H1 (cell line): ENCODE measurements at regions not wholly inside any gene's neighbourhood (a gene's known extent, or its start where the extent isn't known, plus 50 kb on each side); places are given as distances from the start of the nearest gene placed in this dataset.

ENCODE experiments used
- CTCF ChIA-PET: fragments of 300-600 bp; sonication (Branson Sonifier 250); formaldehyde crosslinking; loops from one replicate; lab custom pipeline; 2021; ENCODE audit not compliant: partially characterized antibody; lab: Charles Lee
- POLR2A ChIA-PET: fragments of 300-600 bp; sonication (Branson Sonifier 250); formaldehyde crosslinking; loops from one replicate; lab custom pipeline; 2021; ENCODE audit warnings: inconsistent platforms; ENCODE audit not compliant: partially characterized antibody; lab: Charles Lee
- DNase-seq, 2 experiments: peaks; one replicate each; pipeline versions ENCODE4 v3.0.0 to v3.0.0-alpha.2; 2010 to 2022; ENCODE audit warnings: low spot score in 2 of 2, low read depth in 1 of 2, mixed read lengths in 1 of 2
- FAIRE-seq: peaks from 2 replicates; lab custom pipeline; 2011; peaks lifted over from hg19 to GRCh38; lab: Jason Lieb, UNC
- H2AFZ ChIP-seq: 2 replicates; pipeline ENCODE4 v1.8.1; 2012; ENCODE audit warnings: low read length, inconsistent platforms
- H2AK5ac ChIP-seq: 2 replicates; pipeline ENCODE4 v1.6.1; 2013; ENCODE audit warnings: low read depth, low read length
- H2BK120ac ChIP-seq: replicated peaks from 2 replicates; pipeline ENCODE3; 2013; ENCODE audit warnings: low read depth, low read length, inconsistent platforms
- H2BK12ac ChIP-seq: 2 replicates; pipeline ENCODE4 v1.6.1; 2013; ENCODE audit warnings: low read depth, low read length
- H2BK15ac ChIP-seq: 2 replicates; pipeline ENCODE4 v1.6.1; 2013; ENCODE audit warnings: low read length
- H2BK20ac ChIP-seq: 2 replicates; pipeline ENCODE4 v1.6.1; 2013; ENCODE audit warnings: low read length
- H2BK5ac ChIP-seq: 2 replicates; pipeline ENCODE4 v1.6.1; 2013; ENCODE audit warnings: low read depth, low read length
- H3K14ac ChIP-seq: 2 replicates; pipeline ENCODE4 v1.6.1; 2013; ENCODE audit warnings: inconsistent platforms; ENCODE audit not compliant: insufficient read length
- H3K18ac ChIP-seq: 2 replicates; pipeline ENCODE4 v1.6.1; 2013; ENCODE audit warnings: low read length; ENCODE audit errors: extremely low read depth
- H3K23ac ChIP-seq: 2 replicates; pipeline ENCODE4 v1.6.1; 2013; ENCODE audit warnings: inconsistent platforms; ENCODE audit not compliant: insufficient read length
- H3K23me2 ChIP-seq: 2 replicates; pipeline ENCODE4 v1.6.1; 2013; ENCODE audit warnings: low read depth, low read length
- H3K27ac ChIP-seq: 2 replicates; pipeline ENCODE4 v1.6.1; 2011; ENCODE audit warnings: low read depth, low read length, inconsistent platforms
- H3K27me3 ChIP-seq, 4 experiments: replicated peaks in 1 of 4; 1 replicate in 1 of 4; 2 replicates in 3 of 4; pipeline versions ENCODE4 v1.6.1 to v1.8.1; 2011 to 2013; ENCODE audit warnings: low read length in 3 of 4, mild to moderate bottlenecking in 3 of 4, inconsistent platforms in 2 of 4, mixed read lengths in 2 of 4, moderate library complexity in 1 of 4; ENCODE audit not compliant: control insufficient read depth in 3 of 4, insufficient read depth in 3 of 4; ENCODE audit errors: extremely low read depth in 1 of 4
- H3K36me3 ChIP-seq, 4 experiments: 2 replicates each; pipeline versions ENCODE4 v1.6.1 to v1.8.1; 2011 to 2013; ENCODE audit warnings: mild to moderate bottlenecking in 4 of 4, low read length in 3 of 4, moderate library complexity in 2 of 4, control low read depth in 1 of 4, inconsistent platforms in 1 of 4; ENCODE audit not compliant: insufficient read depth in 4 of 4, control insufficient read depth in 2 of 4
- H3K4ac ChIP-seq: replicated peaks from 2 replicates; pipeline ENCODE3; 2013; ENCODE audit warnings: low read length, low read depth, mixed read lengths, inconsistent platforms; ENCODE audit not compliant: insufficient read length
- H3K4me1 ChIP-seq, 4 experiments: replicated peaks in 1 of 4; 1 replicate in 1 of 4; 2 replicates in 3 of 4; pipeline versions ENCODE4 v1.6.1 to v1.8.1; 2011 to 2013; ENCODE audit warnings: low read length in 3 of 4, inconsistent platforms in 2 of 4, mixed read lengths in 1 of 4; ENCODE audit not compliant: insufficient read depth in 4 of 4, control insufficient read depth in 3 of 4
- H3K4me2 ChIP-seq, 2 experiments: 2 replicates each; pipeline versions ENCODE4 v1.6.1 to v1.8.1; 2011 to 2013; ENCODE audit warnings: low read depth in 2 of 2, low read length in 2 of 2, control low read depth in 1 of 2, inconsistent platforms in 1 of 2, mild to moderate bottlenecking in 1 of 2; ENCODE audit not compliant: insufficient read depth in 1 of 2
- H3K4me3 ChIP-seq, 4 experiments: fragments of 200-600, 300-600 bp in 1 of 4; sonication (generic), shearing (Covaris generic), sonication (Bioruptor Twin) in 1 of 4; 2 replicates each; pipeline versions ENCODE4 v1.5.1 to v1.8.1; 2011 to 2016; ENCODE audit warnings: low read length in 4 of 4, low read depth in 3 of 4, control low read depth in 2 of 4, inconsistent platforms in 2 of 4, mild to moderate bottlenecking in 2 of 4, mixed read lengths in 1 of 4, moderate library complexity in 1 of 4; ENCODE audit not compliant: insufficient read depth in 2 of 4; ENCODE audit errors: extremely low read depth in 1 of 4
- H3K56ac ChIP-seq: replicated peaks from 2 replicates; pipeline ENCODE3; 2013; ENCODE audit warnings: low read depth, mild to moderate bottlenecking, mixed read lengths, low read length, inconsistent platforms; ENCODE audit not compliant: insufficient read length
- H3K79me1 ChIP-seq: 2 replicates; pipeline ENCODE4 v1.6.1; 2013; ENCODE audit warnings: low read depth, low read length, control low read depth
- H3K79me2 ChIP-seq, 2 experiments: 2 replicates each; pipeline versions ENCODE4 v1.6.1 to v1.8.1; 2012 to 2013; ENCODE audit warnings: low read length in 2 of 2, mild to moderate bottlenecking in 2 of 2, inconsistent platforms in 1 of 2; ENCODE audit not compliant: insufficient read depth in 2 of 2, control insufficient read depth in 1 of 2
- H3K9ac ChIP-seq, 4 experiments: replicated peaks in 1 of 4; 1 replicate in 1 of 4; 2 replicates in 3 of 4; pipeline versions ENCODE4 v1.6.1 to v1.8.1; 2011 to 2013; ENCODE audit warnings: low read depth in 3 of 4, low read length in 3 of 4, control low read depth in 2 of 4, mild to moderate bottlenecking in 2 of 4, moderate library complexity in 2 of 4, inconsistent platforms in 1 of 4; ENCODE audit errors: extremely low read depth in 1 of 4
- H3K9me3 ChIP-seq, 2 experiments: 2 replicates each; pipeline versions ENCODE4 v1.6.1 to v1.8.1; 2012 to 2013; ENCODE audit warnings: mild to moderate bottlenecking in 2 of 2, moderate library complexity in 2 of 2, control low read depth in 1 of 2, inconsistent platforms in 1 of 2, low read depth in 1 of 2, low read length in 1 of 2, mixed read lengths in 1 of 2; ENCODE audit not compliant: insufficient read depth in 2 of 2
- H4K20me1 ChIP-seq, 2 experiments: replicated peaks in 1 of 2; 2 replicates each; pipeline versions ENCODE3 to v1.8.1; 2011 to 2013; ENCODE audit warnings: inconsistent platforms in 2 of 2, low read length in 2 of 2, mild to moderate bottlenecking in 1 of 2; ENCODE audit not compliant: insufficient read depth in 2 of 2, control insufficient read depth in 1 of 2
- H4K5ac ChIP-seq: 2 replicates; pipeline ENCODE4 v1.6.1; 2013; ENCODE audit warnings: low read length, low read depth, mixed read lengths, inconsistent platforms; ENCODE audit not compliant: insufficient read length
- H4K8ac ChIP-seq: 2 replicates; pipeline ENCODE4 v1.8.0; 2013; ENCODE audit warnings: mild to moderate bottlenecking, moderate library complexity, low read length, inconsistent platforms; ENCODE audit not compliant: insufficient read depth; ENCODE audit errors: extremely low read depth
- H4K91ac ChIP-seq: replicated peaks from 2 replicates; pipeline ENCODE3; 2013; ENCODE audit warnings: low read length, mixed read lengths, inconsistent platforms; ENCODE audit not compliant: insufficient read length
- CBX5 ChIP-seq: fragments of 300-800, 300-1000 bp; sonication (generic); IDR thresholded peaks from 2 replicates; pipeline ENCODE4 v1.7.1; 2016; ENCODE audit warnings: antibody characterized with exemption, low read length, low read depth
- CBX8 ChIP-seq: fragments of 300-800, 300-1000 bp; sonication (generic); IDR thresholded peaks from 2 replicates; pipeline ENCODE4 v1.7.1; 2016; ENCODE audit warnings: low read depth, low read length, borderline replicate concordance
- CEBPB ChIP-seq: IDR thresholded peaks from 2 replicates; pipeline ENCODE4 v1.6.1; 2012; ENCODE audit warnings: low read depth, low read length
- CREB1 ChIP-seq: IDR thresholded peaks from 2 replicates; pipeline ENCODE4 v1.6.1; 2012; ENCODE audit warnings: inconsistent platforms
- FOSL1 ChIP-seq: IDR thresholded peaks from 2 replicates; pipeline ENCODE4 v1.6.1; 2011; ENCODE audit warnings: mild to moderate bottlenecking, low read depth, low read length, moderate library complexity; ENCODE audit not compliant: insufficient read depth
- GTF2F1 ChIP-seq: IDR thresholded peaks from 2 replicates; pipeline ENCODE4 v1.6.1; 2012; ENCODE audit warnings: low read depth, low read length, improper control_type of control experiment, borderline replicate concordance
- HDAC2 ChIP-seq, 2 experiments: fragments of 300-600 bp in 1 of 2; sonication (generic) in 1 of 2; IDR thresholded peaks; 2 replicates each; pipeline ENCODE4 v1.6.1; 2011 to 2012; ENCODE audit warnings: low read depth in 2 of 2, low read length in 2 of 2, mild to moderate bottlenecking in 2 of 2, moderate library complexity in 2 of 2, borderline replicate concordance in 1 of 2, inconsistent platforms in 1 of 2
- RBBP5 ChIP-seq: IDR thresholded peaks from 2 replicates; pipeline ENCODE4 v1.7.1; 2012; ENCODE audit warnings: low read depth, mild to moderate bottlenecking, inconsistent platforms, low read length, moderate library complexity, borderline replicate concordance
- SP1 ChIP-seq: IDR thresholded peaks from 2 replicates; pipeline ENCODE4 v1.6.1; 2011; ENCODE audit warnings: low read depth, low read length
- TAF1 ChIP-seq: IDR thresholded peaks from 2 replicates; pipeline ENCODE4 v1.6.1; 2011; ENCODE audit warnings: mild to moderate bottlenecking, low read depth, low read length
- TBP ChIP-seq: IDR thresholded peaks from 2 replicates; pipeline ENCODE4 v1.6.1; 2011; ENCODE audit warnings: low read depth, low read length, improper control_type of control experiment
- TEAD4 ChIP-seq: IDR thresholded peaks from 2 replicates; pipeline ENCODE4 v1.6.1; 2012; ENCODE audit warnings: low read depth, low read length, inconsistent platforms, mixed read lengths
- ZNF274 ChIP-seq: IDR thresholded peaks from 2 replicates; pipeline ENCODE4 v1.7.0; 2012; ENCODE audit warnings: low read length, borderline replicate concordance; ENCODE audit errors: extremely low read depth
- WGBS, 2 experiments: shearing (Covaris generic) in 1 of 2; methylation state at CpG; one replicate each; pipeline versions ENCODE4 v1.1.6 to v1.1.7; 2013 to 2015; ENCODE audit warnings: low lambda C conversion rate in 2 of 2, mixed read lengths in 2 of 2, inconsistent platforms in 1 of 2, low coverage in 1 of 2, missing lambda C conversion rate in 1 of 2; ENCODE audit not compliant: insufficient replicate concordance in 2 of 2, insufficient coverage in 1 of 2, insufficient read length in 1 of 2; ENCODE audit errors: extremely low coverage in 1 of 2, missing lambda C conversion rate in 1 of 2; 5-methylcytosine and 5-hydroxymethylcytosine counted together
- TF ChIP-seq, protein P1 (sequence below): IDR thresholded peaks from 2 replicates; pipeline ENCODE4 v1.6.1; 2012; ENCODE audit warnings: inconsistent platforms

DNA sequence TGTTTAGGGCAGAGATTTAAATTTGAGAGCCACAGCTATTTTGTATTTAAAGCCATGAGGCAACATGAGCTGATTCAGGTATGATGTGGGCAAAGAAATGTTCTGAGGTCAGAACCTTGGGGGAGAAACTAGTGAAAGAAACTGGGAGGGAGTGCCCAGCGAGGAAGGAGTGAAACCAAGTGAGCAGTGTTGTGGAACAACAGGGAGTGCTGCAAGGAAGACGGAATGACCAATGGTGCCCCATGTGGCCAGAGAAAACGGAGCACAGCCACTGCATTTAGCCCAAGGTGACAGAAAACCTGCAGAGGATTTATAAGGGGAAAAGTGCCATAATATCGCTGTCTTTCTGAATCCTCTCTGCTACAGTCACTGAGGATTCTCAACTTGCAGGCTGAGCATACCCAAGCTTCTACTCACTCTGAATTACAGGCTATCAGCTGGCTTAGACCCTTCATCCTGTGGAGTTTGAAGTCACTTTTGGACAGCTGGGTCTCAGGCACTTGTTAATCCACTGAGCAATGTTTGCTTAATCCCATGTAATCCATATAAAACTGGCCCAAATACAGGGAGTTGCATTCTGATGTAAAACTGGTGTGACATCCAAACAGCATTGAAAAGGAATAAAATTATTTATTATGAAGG lies 777.3 kb downstream of the CCSER2 start:
- Histone ChIP-seq H3K18ac (no peak overlapping the region), H4K20me1 (no peaks in the 10 kb centered on the region), H3K4ac (no peak overlapping the region), H2BK20ac (no peak overlapping the region), H3K36me3 (no peaks in the 10 kb centered on the region), H2BK12ac (peak overlapping the region; percentile 4; the same call in 1 of the 2 replicates), H4K8ac (no peak overlapping the region), H3K27me3 (no peaks in the 10 kb centered on the region), H3K9me3 (no peaks in the 10 kb centered on the region), H2AK5ac (no peak overlapping the region), H3K4me1 (peaks cover 0 to 5% (median 0%) of the 10 kb centered on the region in 4 experiments; a peak in 2 of 7 replicates), H2BK5ac (no peak overlapping the region), H2AFZ (peak overlapping the region; percentile 93; the same call in 1 of the 2 replicates), H3K56ac (no peak overlapping the region), H3K23me2 (no peaks in the 10 kb centered on the region), H3K4me2 (no peak overlapping the region), H3K23ac (no peak overlapping the region), H3K14ac (no peak overlapping the region), H2BK120ac (no peak overlapping the region), H3K9ac (no peak overlapping the region), H2BK15ac (no peak overlapping the region), H3K27ac (no peak overlapping the region), H3K79me1 (no peaks in the 10 kb centered on the region), H3K79me2 (no peaks in the 10 kb centered on the region), H3K4me3 (no peak overlapping the region), H4K91ac (no peak overlapping the region), H4K5ac (no peak overlapping the region)
- POLR2A ChIA-PET, result no interaction called here
- peak; percentile 19 to 53 for DNase-seq
- WGBS, 2 experiments, result 45% methylated on average over 4 of the region's 4 CpGs; no CpG with 5 or more reads in 1 of the 2 experiments
- CTCF ChIA-PET, result interaction anchor here (0.7 to 2.3 kb wide), 7 partner anchors 11 to 1730 kb away, joined by 3 to 10 read pairs (median 3); no protein-coding TSS in a partner anchor
- FAIRE-seq, result peak; percentile 82
- TF ChIP-seq HDAC2 (IDR thresholded peaks at IDR 0.05; ENCODE audit: borderline replicate concordance in 1 of 2, low read depth in 2 of 2, low read length in 2 of 2) (no peak), ZNF274 (no peak), CREB1 (no peak), FOSL1 (no peak), TEAD4 (no peak), RBBP5 (no peak), CBX5 (no peak), TAF1 (no peak), SP1 (no peak), CBX8 (no peak), TBP (no peak), CEBPB (no peak), GTF2F1 (no peak)
- TF ChIP-seq, protein P1, sequence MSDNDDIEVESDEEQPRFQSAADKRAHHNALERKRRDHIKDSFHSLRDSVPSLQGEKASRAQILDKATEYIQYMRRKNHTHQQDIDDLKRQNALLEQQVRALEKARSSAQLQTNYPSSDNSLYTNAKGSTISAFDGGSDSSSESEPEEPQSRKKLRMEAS, result 0 out of 2 replicates have a peak, but pooled peaks have one; percentile 22
